Fibroblast of skin of abdomen (primary cell): ENCODE measurements at regions not wholly inside any gene's neighbourhood (a gene's known extent, or its start where the extent isn't known, plus 50 kb on each side); places are given as distances from the start of the nearest gene placed in this dataset.

ENCODE experiments used
- DNase-seq: peaks from one replicate; pipeline ENCODE4 v3.0.0-alpha.2; 2013

GRCh38 chr20:39181490-39181889, 219.3 kb downstream of the DHX35 start:
- no peak for DNase-seq

- no peak for DNase-seq
Observed at GRCh38 chr20:39176457-39176856, 214.3 kb downstream of the DHX35 start.

- DNase-seq = no peak
Observed at GRCh38 chr20:39170896-39171463, 208.8 kb downstream of the DHX35 start.

- DNase-seq = no peak
Observed at GRCh38 chr20:39165099-39165498, 203.0 kb downstream of the DHX35 start.

GRCh38 chr20:39164642-39165041, 202.5 kb downstream of the DHX35 start:
- DNase-seq = no peak

- no peak for DNase-seq
Observed at GRCh38 chr20:39163993-39164392, 201.8 kb downstream of the DHX35 start.

- no peak for DNase-seq
Observed at GRCh38 chr20:39161900-39162299, 199.8 kb downstream of the DHX35 start.

GRCh38 chr20:39155971-39156370, 193.8 kb downstream of the DHX35 start:
- DNase-seq = no peak

- no peak for DNase-seq
Observed at GRCh38 chr20:39152742-39153141, 190.6 kb downstream of the DHX35 start.

- no peak for DNase-seq
Observed at GRCh38 chr20:39152126-39152525, 190.0 kb downstream of the DHX35 start.

- no peak for DNase-seq
Observed at GRCh38 chr20:39150501-39150900, 188.4 kb downstream of the DHX35 start.

- DNase-seq = no peak
Observed at GRCh38 chr20:39146394-39146793, 184.2 kb downstream of the DHX35 start.

GRCh38 chr20:39145921-39146320, 183.8 kb downstream of the DHX35 start:
- no peak for DNase-seq

GRCh38 chr20:39144757-39145156, 182.6 kb downstream of the DHX35 start:
- no peak for DNase-seq

GRCh38 chr20:39142407-39143096, 180.4 kb downstream of the DHX35 start:
- DNase-seq = no peak

- no peak for DNase-seq
Observed at GRCh38 chr20:39137299-39137698, 175.2 kb downstream of the DHX35 start.

- no peak for DNase-seq
Observed at GRCh38 chr20:39136798-39137197, 174.7 kb downstream of the DHX35 start.

- no peak for DNase-seq
Observed at GRCh38 chr20:39135885-39136544, 173.9 kb downstream of the DHX35 start.

- DNase-seq = no peak
Observed at GRCh38 chr20:39133201-39133600, 171.1 kb downstream of the DHX35 start.

- no peak for DNase-seq
Observed at GRCh38 chr20:39132511-39132910, 170.4 kb downstream of the DHX35 start.

- DNase-seq = no peak
Observed at GRCh38 chr20:39132093-39132492, 169.9 kb downstream of the DHX35 start.

GRCh38 chr20:39130627-39131026, 168.5 kb downstream of the DHX35 start:
- DNase-seq = no peak

- DNase-seq = no peak
Observed at GRCh38 chr20:39129523-39129922, 167.4 kb downstream of the DHX35 start.

GRCh38 chr20:39124064-39124463, 161.9 kb downstream of the DHX35 start:
- no peak for DNase-seq
